Activated CD4-positive, alpha-beta T cell treated with anti-CD3 and anti-CD28 coated beads for 36 hours (primary cell): ENCODE measurements at regions not wholly inside any gene's neighbourhood (a gene's known extent, or its start where the extent isn't known, plus 50 kb on each side); places are given as distances from the start of the nearest gene placed in this dataset.
A peak's percentile ranks its signal among the peaks of the same experiment; 100 is the strongest.

Experiments
- ATAC-seq: fragments of 200-7000 bp; cut with Tn5 transposase; one replicate; pipeline ENCODE4 v1.10.0; 2021; ENCODE audit warnings: mild to moderate bottlenecking, moderate library complexity
- CTCF ChIA-PET: fragments of 350-600 bp; sonication (Branson Sonifier 250); formaldehyde crosslinking; loops from one replicate; lab custom pipeline; 2021; ENCODE audit warnings: antibody characterized with exemption; lab: Charles Lee
- POLR2A ChIA-PET: fragments of 350-600 bp; sonication (Branson Sonifier 250); formaldehyde crosslinking; loops from one replicate; lab custom pipeline; 2021; ENCODE audit warnings: antibody characterized with exemption, inconsistent platforms; lab: Charles Lee
- DNase-seq: peaks from one replicate; pipeline ENCODE4 v3.0.0-alpha.2; 2020
- H3K27ac Mint-ChIP-seq: one replicate; pipeline ENCODE4 v1.8.0; 2021; ENCODE audit warnings: mixed read lengths
- H3K27me3 Mint-ChIP-seq: one replicate; pipeline ENCODE4 v1.8.0; 2021; ENCODE audit warnings: mixed read lengths
- H3K36me3 Mint-ChIP-seq: one replicate; pipeline ENCODE4 v1.8.0; 2021; ENCODE audit warnings: low read depth, mixed read lengths
- H3K4me1 Mint-ChIP-seq: one replicate; pipeline ENCODE4 v1.8.0; 2021; ENCODE audit warnings: mixed read lengths
- H3K4me3 Mint-ChIP-seq: one replicate; pipeline ENCODE4 v1.8.0; 2021; ENCODE audit warnings: mild to moderate bottlenecking, moderate library complexity, mixed read lengths
- H3K9me3 Mint-ChIP-seq: one replicate; pipeline ENCODE4 v1.8.0; 2021; ENCODE audit warnings: low read depth, mixed read lengths
- intact Hi-C, 2 experiments: fragments of 100-400 bp; cut with DNase I in 1 of 2; cut with micrococcal nuclease in 1 of 2; formaldehyde crosslinking; loops; one replicate each; pipeline versions ENCODE4 v1.14.2 to v1.15.1; 2022 to 2024; cut with DNase I, micrococcal nuclease

DNA sequence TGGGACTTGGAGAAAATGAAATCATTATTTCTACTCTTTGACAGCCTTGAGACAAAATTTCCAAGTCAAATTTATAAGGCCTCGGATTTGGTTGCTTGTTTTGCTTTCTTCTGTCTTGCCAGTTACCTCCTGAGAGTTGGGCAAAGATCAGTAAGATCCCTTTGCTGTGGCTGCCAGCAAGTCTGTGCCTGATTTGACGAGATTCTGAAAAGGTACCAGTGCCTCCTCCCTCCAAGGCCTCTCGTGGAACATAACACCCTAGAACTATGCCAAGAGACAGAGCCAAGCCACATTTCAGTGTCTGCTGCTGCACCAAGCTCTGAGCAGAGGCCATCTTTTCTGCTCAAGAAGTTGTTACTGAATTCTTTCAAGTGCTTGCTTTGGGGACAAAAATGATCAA, 61.0 kb downstream of the GTPBP8 start:
- CTCF ChIA-PET = interaction anchor here (0.8 to 4.7 kb wide), 3 partner anchors 227 to 526 kb away, joined by 4 to 31 read pairs (median 7); no protein-coding TSS in a partner anchor
- no peak overlapping the region for H3K27ac Mint-ChIP-seq
- H3K27me3 Mint-ChIP-seq = no peaks in the 10 kb centered on the region
- no peaks in the 10 kb centered on the region for H3K9me3 Mint-ChIP-seq
- no peaks in the 10 kb centered on the region for H3K36me3 Mint-ChIP-seq
- H3K4me3 Mint-ChIP-seq = peak overlapping the region; percentile 11
- H3K4me1 Mint-ChIP-seq = peaks cover 2% of the 10 kb centered on the region
- peak; percentile 11 for DNase-seq
- POLR2A ChIA-PET = no interaction called here
- peak; percentile 43 for ATAC-seq
- intact Hi-C loops = loop anchor here (1.0 to 10.0 kb wide), 6 partner anchors 85 to 694 kb away; no protein-coding TSS in a partner anchor

GRCh38 chr3:113053169-113053568, 62.4 kb downstream of the GTPBP8 start:
- ATAC-seq (no peak), DNase-seq (no peak)
- H3K36me3 Mint-ChIP-seq = no peaks in the 10 kb centered on the region
- ChIA-PET POLR2A (interaction anchor here (0.6 kb wide), 1 partner anchor 73 kb away, joined by 3 read pairs; no protein-coding TSS in a partner anchor), CTCF (interaction anchor here (1.0 to 4.7 kb wide), 2 partner anchors 236 to 416 kb away, joined by 3 to 31 read pairs; no protein-coding TSS in a partner anchor)
- no peaks in the 10 kb centered on the region for H3K27me3 Mint-ChIP-seq
- intact Hi-C loops = loop anchor here (5.0 to 10.0 kb wide), 2 partner anchors 442 to 524 kb away; no protein-coding TSS in a partner anchor
- H3K4me1 Mint-ChIP-seq = peaks cover 2% of the 10 kb centered on the region
- no peak overlapping the region for H3K27ac Mint-ChIP-seq
- H3K9me3 Mint-ChIP-seq = no peaks in the 10 kb centered on the region
- H3K4me3 Mint-ChIP-seq = no peak overlapping the region

GRCh38 chr3:113054552-113054951, 63.8 kb downstream of the GTPBP8 start:
- intact Hi-C loops = loop anchor here (5.0 to 10.0 kb wide), 2 partner anchors 440 to 523 kb away; no protein-coding TSS in a partner anchor
- H3K4me1 Mint-ChIP-seq = peaks cover 2% of the 10 kb centered on the region
- DNase-seq (no peak), ATAC-seq (no peak)
- no peaks in the 10 kb centered on the region for H3K9me3 Mint-ChIP-seq
- CTCF ChIA-PET = interaction anchor here (4.7 kb wide), 1 partner anchor 234 kb away, joined by 31 read pairs; no protein-coding TSS in a partner anchor
- H3K4me3 Mint-ChIP-seq = no peak overlapping the region
- H3K27me3 Mint-ChIP-seq = no peaks in the 10 kb centered on the region
- H3K36me3 Mint-ChIP-seq = no peaks in the 10 kb centered on the region
- H3K27ac Mint-ChIP-seq = no peak overlapping the region
- POLR2A ChIA-PET = no interaction called here

GRCh38 chr3:113055201-113055600, 64.4 kb downstream of the GTPBP8 start:
- ATAC-seq = no peak
- no peaks in the 10 kb centered on the region for H3K9me3 Mint-ChIP-seq

GRCh38 chr3:113055961-113056360, 65.2 kb downstream of the GTPBP8 start:
- Mint-ChIP-seq H3K9me3 (no peaks in the 10 kb centered on the region), H3K4me3 (no peak overlapping the region), H3K27ac (no peak overlapping the region), H3K27me3 (no peaks in the 10 kb centered on the region), H3K36me3 (no peaks in the 10 kb centered on the region), H3K4me1 (peaks cover 2% of the 10 kb centered on the region)
- ATAC-seq = no peak
- ChIA-PET CTCF (interaction anchor here (1.6 kb wide), 1 partner anchor 233 kb away, joined by 5 read pairs; no protein-coding TSS in a partner anchor), POLR2A (no interaction called here)
- intact Hi-C loops = loop anchor here in 1 of 2 experiments (10.0 kb wide), 1 partner anchor 439 kb away; no protein-coding TSS in a partner anchor
- DNase-seq = no peak

More at GRCh38 chr3:113055201-113055600, 64.4 kb downstream of the GTPBP8 start:
- intact Hi-C loops = loop anchor here in 1 of 2 experiments (10.0 kb wide), 1 partner anchor 440 kb away; no protein-coding TSS in a partner anchor
- DNase-seq = no peak
- H3K4me3 Mint-ChIP-seq = no peak overlapping the region
- no peaks in the 10 kb centered on the region for H3K36me3 Mint-ChIP-seq
- ChIA-PET POLR2A (no interaction called here), CTCF (interaction anchor here (1.6 to 4.7 kb wide), 2 partner anchors 234 kb away, joined by 5 to 31 read pairs; no protein-coding TSS in a partner anchor)
- H3K27me3 Mint-ChIP-seq = no peaks in the 10 kb centered on the region
- H3K4me1 Mint-ChIP-seq = peaks cover 2% of the 10 kb centered on the region
- no peak overlapping the region for H3K27ac Mint-ChIP-seq

DNA sequence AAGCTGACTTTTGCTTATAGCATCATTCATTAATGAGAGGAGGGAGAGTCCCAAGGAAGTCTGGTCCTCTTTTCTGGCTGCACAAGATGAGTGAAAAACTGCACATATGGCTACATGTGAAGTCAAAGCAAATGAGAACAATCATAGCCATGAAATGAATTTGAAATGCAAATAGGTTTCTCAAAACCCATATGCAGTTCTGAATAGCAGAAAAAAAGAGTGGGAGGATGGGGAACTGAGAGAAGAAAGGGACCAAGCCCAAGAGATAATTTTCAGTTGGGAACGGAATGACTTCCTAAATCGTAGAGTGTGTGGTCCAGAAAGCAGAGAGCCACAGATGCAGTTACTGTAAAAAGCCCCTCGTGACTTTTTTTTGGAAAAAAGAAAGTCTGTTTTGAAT, 66.3 kb downstream of the GTPBP8 start:
- no peaks in the 10 kb centered on the region for H3K27me3 Mint-ChIP-seq
- peaks cover 7% of the 10 kb centered on the region for H3K36me3 Mint-ChIP-seq
- H3K4me1 Mint-ChIP-seq = peaks cover 2% of the 10 kb centered on the region
- H3K4me3 Mint-ChIP-seq = no peak overlapping the region
- intact Hi-C loops = loop anchor here in 1 of 2 experiments (10.0 kb wide), 1 partner anchor 438 kb away; no protein-coding TSS in a partner anchor
- DNase-seq = no peak
- H3K9me3 Mint-ChIP-seq = no peaks in the 10 kb centered on the region
- CTCF ChIA-PET = interaction anchor here (0.6 to 1.6 kb wide), 2 partner anchors 232 to 1293 kb away, joined by 3 to 5 read pairs; no protein-coding TSS in a partner anchor
- H3K27ac Mint-ChIP-seq = no peak overlapping the region
- peak; percentile 69 for ATAC-seq
- POLR2A ChIA-PET = interaction anchor here (0.6 kb wide), 1 partner anchor 30 kb away, joined by 4 read pairs; no protein-coding TSS in a partner anchor

DNA sequence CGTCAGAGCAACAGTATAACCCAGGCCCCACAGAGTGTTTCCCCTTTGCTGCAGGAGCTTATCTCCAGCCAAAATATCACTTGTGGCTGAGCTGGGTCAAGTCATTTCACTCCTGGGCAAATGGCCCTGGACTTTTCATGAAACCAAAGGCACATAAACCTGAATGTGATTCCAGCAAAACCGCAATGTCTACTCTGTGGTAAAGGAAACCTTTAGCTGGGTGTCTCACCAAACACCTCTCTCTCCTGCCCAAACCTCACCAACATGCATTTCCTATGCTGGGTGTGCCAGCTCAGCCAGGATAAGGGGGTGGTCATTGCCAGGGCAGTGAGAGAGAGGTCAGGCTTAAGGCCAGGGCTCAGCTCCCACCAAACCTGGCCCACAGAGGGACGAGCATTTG, 67.4 kb downstream of the GTPBP8 start:
- Mint-ChIP-seq H3K4me3 (no peak overlapping the region), H3K36me3 (peaks cover 17% of the 10 kb centered on the region), H3K9me3 (no peaks in the 10 kb centered on the region), H3K27ac (no peak overlapping the region), H3K4me1 (no peaks in the 10 kb centered on the region), H3K27me3 (no peaks in the 10 kb centered on the region)
- intact Hi-C loops = loop anchor here in 1 of 2 experiments (10.0 kb wide), 1 partner anchor 437 kb away; no protein-coding TSS in a partner anchor
- POLR2A ChIA-PET = no interaction called here
- no peak for ATAC-seq
- no peak for DNase-seq
- CTCF ChIA-PET = interaction anchor here (0.5 to 1.5 kb wide), 3 partner anchors 24 to 230 kb away, joined by 3 read pairs; no protein-coding TSS in a partner anchor

DNA sequence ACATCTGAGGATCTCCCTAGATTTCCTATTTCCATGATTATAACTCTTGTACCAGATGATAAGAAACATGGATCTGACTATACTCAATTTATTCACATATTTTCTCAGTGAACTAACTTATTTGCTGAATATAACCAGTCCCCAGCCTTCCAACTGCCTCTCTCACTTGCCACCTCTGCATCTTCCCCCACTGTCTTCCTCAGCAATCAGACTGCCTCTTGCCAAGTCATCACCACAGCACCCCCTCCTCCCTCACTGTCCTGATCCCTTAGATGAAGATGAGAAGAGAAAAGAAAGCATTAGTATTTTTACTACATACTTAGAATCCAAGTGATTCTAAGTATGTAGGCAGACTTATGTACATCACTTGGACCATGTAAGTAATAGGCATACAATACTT, 71.9 kb downstream of the GTPBP8 start:
- no peaks in the 10 kb centered on the region for H3K27me3 Mint-ChIP-seq
- intact Hi-C loops = no loop called here
- H3K27ac Mint-ChIP-seq = no peak overlapping the region
- ChIA-PET POLR2A (no interaction called here), CTCF (interaction anchor here (0.6 to 0.7 kb wide), 2 partner anchors 113 to 226 kb away, joined by 3 to 4 read pairs; no protein-coding TSS in a partner anchor)
- no peak overlapping the region for H3K4me3 Mint-ChIP-seq
- ATAC-seq (no peak), DNase-seq (no peak)
- peaks cover 20% of the 10 kb centered on the region for H3K9me3 Mint-ChIP-seq
- peaks cover 52% of the 10 kb centered on the region for H3K36me3 Mint-ChIP-seq
- H3K4me1 Mint-ChIP-seq = no peaks in the 10 kb centered on the region

DNA sequence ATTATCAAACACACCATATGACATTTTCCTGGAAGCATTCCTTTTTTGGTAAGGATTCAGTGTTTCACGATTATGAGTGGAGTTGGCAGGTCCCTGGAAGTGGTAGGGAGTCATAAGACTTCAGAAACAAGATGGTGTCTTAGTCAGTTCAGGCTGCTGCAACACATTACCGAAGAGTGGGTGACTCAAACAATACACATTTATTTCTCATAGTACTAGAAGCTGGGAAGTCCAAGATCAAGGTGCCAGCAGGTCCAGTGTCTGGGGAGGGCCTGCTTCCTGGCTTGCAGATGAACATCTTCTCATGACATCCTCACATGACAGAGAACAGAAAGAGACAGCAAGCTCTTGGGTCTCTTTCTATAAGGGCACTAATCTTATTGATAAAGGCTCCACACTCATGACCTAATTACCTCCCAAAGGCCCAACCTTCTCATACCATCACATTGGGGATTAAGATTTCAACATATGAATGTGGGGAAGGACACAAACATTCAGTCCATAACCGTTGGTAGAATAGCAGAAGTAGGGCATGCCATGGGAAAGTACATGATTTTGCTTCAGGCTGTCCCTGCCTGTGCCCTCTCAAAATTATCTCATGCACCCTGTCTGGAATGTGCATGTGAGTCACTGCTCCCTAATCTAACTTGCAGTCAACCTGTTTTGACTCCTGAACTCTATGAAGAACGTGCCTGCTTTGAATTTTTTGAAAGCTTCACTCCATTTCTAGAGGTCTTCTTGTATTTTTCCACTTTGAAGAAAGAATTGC, 72.5 kb downstream of the GTPBP8 start:
- Mint-ChIP-seq H3K4me3 (no peak overlapping the region), H3K9me3 (peaks cover 20% of the 10 kb centered on the region), H3K27ac (no peak overlapping the region), H3K27me3 (no peaks in the 10 kb centered on the region), H3K36me3 (peaks cover 56% of the 10 kb centered on the region), H3K4me1 (no peaks in the 10 kb centered on the region)
- ATAC-seq = no peak
- ChIA-PET POLR2A (no interaction called here), CTCF (interaction anchor here (0.7 kb wide), 1 partner anchor 538 kb away, joined by 3 read pairs; no protein-coding TSS in a partner anchor)
- intact Hi-C loops = no loop called here
- DNase-seq = no peak

DNA sequence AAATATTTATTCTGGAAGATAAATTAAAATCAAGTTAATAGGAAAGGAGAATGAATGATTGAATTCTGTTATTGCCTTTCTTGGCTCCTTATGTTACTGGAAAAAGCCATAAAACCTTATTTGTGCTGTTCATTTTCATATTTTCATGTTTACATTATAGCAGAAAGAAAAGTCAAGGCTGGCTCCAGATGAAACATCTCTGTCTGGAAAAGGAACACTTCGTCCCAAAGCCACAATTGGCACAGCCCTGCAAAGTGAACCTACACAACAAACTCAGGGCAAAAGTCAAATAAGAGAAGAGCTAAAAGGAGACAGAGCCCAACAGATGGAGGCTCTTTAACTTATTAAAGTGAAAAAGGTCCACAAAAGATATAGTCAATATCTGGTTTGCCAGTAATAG, 73.4 kb downstream of the GTPBP8 start:
- intact Hi-C loops = no loop called here
- ChIA-PET CTCF (no interaction called here), POLR2A (no interaction called here)
- Mint-ChIP-seq H3K4me1 (no peaks in the 10 kb centered on the region), H3K27me3 (no peaks in the 10 kb centered on the region), H3K36me3 (peaks cover 59% of the 10 kb centered on the region), H3K4me3 (no peak overlapping the region), H3K27ac (no peak overlapping the region), H3K9me3 (peaks cover 20% of the 10 kb centered on the region)
- ATAC-seq (no peak), DNase-seq (no peak)

DNA sequence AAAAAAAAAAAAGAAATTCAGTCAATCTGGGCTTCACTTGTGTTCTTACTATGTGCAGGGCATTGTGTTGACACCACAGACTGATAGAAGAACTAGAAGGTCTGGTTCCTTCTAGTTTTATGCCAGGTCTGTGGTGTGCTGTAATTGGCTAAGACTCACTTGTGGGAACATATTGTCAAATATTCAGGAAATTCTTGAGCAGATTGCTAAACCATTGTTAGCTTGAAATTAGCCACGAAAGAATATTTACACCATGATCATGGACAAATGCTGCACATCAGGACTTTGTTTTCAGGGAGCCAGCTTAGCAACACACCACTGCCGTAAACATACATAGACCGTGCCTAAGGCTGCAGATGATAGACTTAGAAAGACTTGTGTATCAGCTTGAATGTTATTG, 74.6 kb downstream of the GTPBP8 start:
- Mint-ChIP-seq H3K36me3 (peaks cover 59% of the 10 kb centered on the region), H3K4me1 (no peaks in the 10 kb centered on the region), H3K4me3 (no peak overlapping the region), H3K27ac (no peak overlapping the region), H3K9me3 (peaks cover 20% of the 10 kb centered on the region), H3K27me3 (no peaks in the 10 kb centered on the region)
- POLR2A ChIA-PET = no interaction called here
- ATAC-seq = no peak
- CTCF ChIA-PET = interaction anchor here (0.8 kb wide), 1 partner anchor 848 kb away, joined by 3 read pairs; no protein-coding TSS in a partner anchor
- DNase-seq = no peak
- intact Hi-C loops = no loop called here
